Retinal pigment epithelial cell (primary cell): ENCODE measurements at regions not wholly inside any gene's neighbourhood (a gene's known extent, or its start where the extent isn't known, plus 50 kb on each side); places are given as distances from the start of the nearest gene placed in this dataset.

Source experiments
- DNase-seq: peaks from one replicate; pipeline ENCODE4 v3.0.0-alpha.2; 2010; ENCODE audit warnings: low read depth
- H3K4me3 ChIP-seq: 2 replicates; pipeline ENCODE4 v1.5.1; 2011; ENCODE audit warnings: mild to moderate bottlenecking, low read length, control low read depth, moderate library complexity
- TF ChIP-seq, protein P1 (sequence below): conservative IDR thresholded peaks from 2 replicates; pipeline ENCODE4 v1.5.1; 2011; ENCODE audit warnings: low read depth, low read length, control low read depth, inconsistent platforms

- DNase-seq, result no peak
- TF ChIP-seq, protein P1, sequence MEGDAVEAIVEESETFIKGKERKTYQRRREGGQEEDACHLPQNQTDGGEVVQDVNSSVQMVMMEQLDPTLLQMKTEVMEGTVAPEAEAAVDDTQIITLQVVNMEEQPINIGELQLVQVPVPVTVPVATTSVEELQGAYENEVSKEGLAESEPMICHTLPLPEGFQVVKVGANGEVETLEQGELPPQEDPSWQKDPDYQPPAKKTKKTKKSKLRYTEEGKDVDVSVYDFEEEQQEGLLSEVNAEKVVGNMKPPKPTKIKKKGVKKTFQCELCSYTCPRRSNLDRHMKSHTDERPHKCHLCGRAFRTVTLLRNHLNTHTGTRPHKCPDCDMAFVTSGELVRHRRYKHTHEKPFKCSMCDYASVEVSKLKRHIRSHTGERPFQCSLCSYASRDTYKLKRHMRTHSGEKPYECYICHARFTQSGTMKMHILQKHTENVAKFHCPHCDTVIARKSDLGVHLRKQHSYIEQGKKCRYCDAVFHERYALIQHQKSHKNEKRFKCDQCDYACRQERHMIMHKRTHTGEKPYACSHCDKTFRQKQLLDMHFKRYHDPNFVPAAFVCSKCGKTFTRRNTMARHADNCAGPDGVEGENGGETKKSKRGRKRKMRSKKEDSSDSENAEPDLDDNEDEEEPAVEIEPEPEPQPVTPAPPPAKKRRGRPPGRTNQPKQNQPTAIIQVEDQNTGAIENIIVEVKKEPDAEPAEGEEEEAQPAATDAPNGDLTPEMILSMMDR, result no peak
- no peak overlapping the region for H3K4me3 ChIP-seq
Measured at GRCh38 chr4:187059895-187060294, 336.2 kb upstream of the FAT1 start.

GRCh38 chr4:187060551-187060950, 336.9 kb upstream of the FAT1 start:
- DNase-seq, result no peak
- no peak overlapping the region for H3K4me3 ChIP-seq
- TF ChIP-seq, protein P1, result no peak

- TF ChIP-seq, protein P1, result no peak
Measured at GRCh38 chr4:187063251-187063650, 339.6 kb upstream of the FAT1 start.

GRCh38 chr4:187064033-187064432, 340.4 kb upstream of the FAT1 start:
- H3K4me3 ChIP-seq, result no peak overlapping the region
- no peak for DNase-seq
- TF ChIP-seq, protein P1, result no peak

More at GRCh38 chr4:187063251-187063650, 339.6 kb upstream of the FAT1 start:
- no peak for DNase-seq
- H3K4me3 ChIP-seq, result no peak overlapping the region

GRCh38 chr4:187065396-187065795, 341.7 kb upstream of the FAT1 start:
- DNase-seq, result no peak
- TF ChIP-seq, protein P1, result no peak
- no peak overlapping the region for H3K4me3 ChIP-seq

DNA sequence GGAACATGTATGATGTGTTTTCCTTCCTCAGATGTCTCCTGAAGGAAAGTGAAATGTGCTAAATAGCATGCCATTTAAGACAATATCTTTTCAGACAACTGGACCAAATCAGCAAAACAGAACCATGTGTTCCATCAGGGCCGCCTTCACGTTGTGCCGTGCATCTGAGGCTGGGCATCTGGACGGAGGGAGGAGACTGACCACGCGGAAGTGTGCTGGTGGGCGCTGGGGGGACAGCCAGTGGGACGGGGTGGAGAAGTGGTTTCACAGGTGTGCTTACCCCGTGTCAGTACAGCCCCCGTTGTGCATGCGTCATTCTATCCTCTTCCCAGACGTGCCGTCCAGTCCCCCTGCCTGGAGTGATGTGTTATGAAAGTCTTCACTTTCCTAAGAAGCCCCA, 342.1 kb upstream of the FAT1 start:
- H3K4me3 ChIP-seq, result no peak overlapping the region
- TF ChIP-seq, protein P1, result no peak
- no peak for DNase-seq

DNA sequence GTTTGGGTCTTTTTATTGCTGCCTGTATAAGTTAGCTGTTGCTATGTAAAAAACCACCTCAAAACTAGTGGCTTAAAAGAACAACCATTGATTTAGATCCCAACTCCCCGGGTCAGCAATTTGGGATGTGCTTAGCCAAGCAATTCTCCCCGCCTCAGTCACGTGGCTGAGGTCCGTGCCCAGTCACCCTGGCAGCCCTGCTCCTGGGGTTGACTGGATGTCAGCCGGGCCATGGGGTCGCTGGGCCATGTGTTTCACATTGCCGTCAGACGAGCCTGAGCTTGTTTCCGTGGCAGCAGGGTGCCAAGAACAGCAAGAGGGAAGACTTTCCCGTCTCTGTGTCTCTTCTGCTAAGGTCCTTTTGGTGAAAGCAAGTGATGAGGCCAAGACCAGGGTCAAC, 345.7 kb upstream of the FAT1 start:
- TF ChIP-seq, protein P1, result no peak
- DNase-seq, result no peak
- no peak overlapping the region for H3K4me3 ChIP-seq
